ENCODE measurements at regions not wholly inside any gene's neighbourhood (a gene's known extent, or its start where the extent isn't known, plus 50 kb on each side); places are given as distances from the start of the nearest gene placed in this dataset.

- no peak for DNase-seq
These were observed 179.6 kb downstream of the CSNK2A3 start for GRCh38 chr11:11173316-11174025.

GRCh38 chr11:11171854-11172253, 181.2 kb downstream of the CSNK2A3 start:
- no peak for DNase-seq

GRCh38 chr11:11171285-11171684, 181.8 kb downstream of the CSNK2A3 start:
- DNase-seq = no peak

- DNase-seq = no peak
These were observed 182.5 kb downstream of the CSNK2A3 start for GRCh38 chr11:11170352-11171084.

GRCh38 chr11:11169715-11170351, 183.2 kb downstream of the CSNK2A3 start:
- no peak for DNase-seq

GRCh38 chr11:11167806-11168205, 185.2 kb downstream of the CSNK2A3 start:
- DNase-seq = no peak

- no peak for DNase-seq
These were observed 188.7 kb downstream of the CSNK2A3 start for GRCh38 chr11:11164334-11164690.

- DNase-seq = no peak
These were observed 189.2 kb downstream of the CSNK2A3 start for GRCh38 chr11:11163669-11164333.

GRCh38 chr11:11163236-11163635, 189.8 kb downstream of the CSNK2A3 start:
- no peak for DNase-seq

- DNase-seq = no peak
These were observed 195.9 kb downstream of the CSNK2A3 start for GRCh38 chr11:11157185-11157584.

- no peak for DNase-seq
These were observed 196.9 kb downstream of the CSNK2A3 start for GRCh38 chr11:11155962-11156815.

- DNase-seq = no peak
These were observed 200.2 kb downstream of the CSNK2A3 start for GRCh38 chr11:11152877-11153276.

- DNase-seq = no peak
These were observed 203.2 kb downstream of the CSNK2A3 start for GRCh38 chr11:11149671-11150459.

GRCh38 chr11:11148596-11148995, 204.5 kb downstream of the CSNK2A3 start:
- DNase-seq = no peak

- no peak for DNase-seq
These were observed 204.9 kb downstream of the CSNK2A3 start for GRCh38 chr11:11148104-11148509.

- DNase-seq = no peak
These were observed 206.2 kb downstream of the CSNK2A3 start for GRCh38 chr11:11146830-11147229.

GRCh38 chr11:11143849-11144248, 209.2 kb downstream of the CSNK2A3 start:
- DNase-seq = no peak

GRCh38 chr11:11142430-11142829, 210.6 kb downstream of the CSNK2A3 start:
- DNase-seq = no peak

- no peak for DNase-seq
These were observed 212.0 kb downstream of the CSNK2A3 start for GRCh38 chr11:11141065-11141464.

- no peak for DNase-seq
These were observed 212.5 kb downstream of the CSNK2A3 start for GRCh38 chr11:11140510-11140909.

- no peak for DNase-seq
These were observed 215.7 kb downstream of the CSNK2A3 start for GRCh38 chr11:11137339-11137738.

Measured in GF-D8 (cell line).